Thoracic aorta (tissue), 2 donors: ENCODE measurements at regions not wholly inside any gene's neighbourhood (a gene's known extent, or its start where the extent isn't known, plus 50 kb on each side); places are given as distances from the start of the nearest gene placed in this dataset.
"Not testable (repeated sequence)": the region's sequence is repeated elsewhere in the genome, so short reads cannot be mapped to it uniquely, and the experiment has no call there.

Experiments
- ATAC-seq: fragments of 150-250 bp; one replicate; pipeline ENCODE4 v1.8.0; 2017; ENCODE audit warnings: low read depth; ENCODE audit not compliant: insufficient number of reproducible peaks, low FRiP score
- DNase-seq: peaks from one replicate; pipeline ENCODE4 v3.0.0-alpha.2; 2020; ENCODE audit warnings: low spot score
- H3K27ac ChIP-seq, 2 donors: fragments of 200-600 bp; sonication (generic); 1 replicate in 1 of 2; 2 replicates in 1 of 2; pipeline ENCODE4 v1.5.1; 2016; ENCODE audit warnings: mild to moderate bottlenecking in 2 of 2, moderate library complexity in 2 of 2
- H3K27me3 ChIP-seq: fragments of 200-600 bp; sonication (generic); replicated peaks from 2 replicates; pipeline ENCODE4 v1.6.0; 2016; ENCODE audit warnings: mild to moderate bottlenecking; ENCODE audit not compliant: insufficient read depth
- H3K36me3 ChIP-seq: fragments of 200-600 bp; sonication (generic); one replicate; pipeline ENCODE4 v1.5.1; 2016
- H3K4me1 ChIP-seq, 2 donors: fragments of 200-600 bp; sonication (generic); 1 replicate in 1 of 2; 2 replicates in 1 of 2; pipeline versions ENCODE4 v1.5.1 to v1.6.0; 2016; ENCODE audit warnings: low read depth in 2 of 2, mild to moderate bottlenecking in 1 of 2; ENCODE audit not compliant: control insufficient read depth in 1 of 2
- H3K4me3 ChIP-seq: fragments of 200-600 bp; sonication (generic); 2 replicates; pipeline ENCODE4 v1.5.1; 2016; ENCODE audit warnings: mild to moderate bottlenecking
- H3K9me3 ChIP-seq: fragments of 200-600 bp; sonication (generic); 2 replicates; pipeline ENCODE4 v1.5.1; 2016
- TF ChIP-seq, protein P1 (sequence below): fragments of 200-600 bp; sonication (generic); IDR thresholded peaks from one replicate; pipeline ENCODE4 v1.5.1; 2019; ENCODE audit warnings: antibody characterized with exemption

DNA sequence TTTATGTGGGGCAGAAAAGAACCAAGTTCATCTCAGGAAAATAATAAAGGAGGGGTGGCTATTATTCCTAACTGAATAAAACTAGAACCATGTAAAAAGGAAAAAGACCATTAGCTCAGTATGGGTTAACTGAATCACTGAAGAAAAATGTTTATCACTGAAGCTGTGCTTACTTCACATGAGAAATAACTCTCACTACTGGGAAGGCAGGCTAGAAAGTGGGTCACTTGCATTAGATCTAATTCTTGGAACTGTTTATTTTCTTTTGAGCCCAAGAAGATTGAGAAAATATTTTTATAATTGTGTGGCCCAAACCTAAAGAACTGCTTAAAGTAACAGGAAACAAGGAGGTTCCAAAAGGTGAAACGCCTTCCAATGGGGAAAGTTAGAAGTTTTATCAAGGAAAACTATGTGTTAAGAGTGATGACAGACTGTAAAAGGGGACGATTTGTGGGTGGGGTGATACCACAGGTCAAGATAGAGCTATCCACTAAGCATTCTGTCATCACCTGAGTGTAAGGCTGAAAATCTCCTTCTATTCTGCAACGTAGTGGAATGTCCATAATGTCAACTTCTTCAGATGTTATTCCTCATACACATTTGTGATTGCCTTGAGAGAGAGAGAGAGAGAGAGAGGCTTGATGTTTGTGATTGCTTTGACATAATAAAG, 1083.5 kb downstream of the PCDH7 start:
- DNase-seq: no peak
- TF ChIP-seq, protein P1, sequence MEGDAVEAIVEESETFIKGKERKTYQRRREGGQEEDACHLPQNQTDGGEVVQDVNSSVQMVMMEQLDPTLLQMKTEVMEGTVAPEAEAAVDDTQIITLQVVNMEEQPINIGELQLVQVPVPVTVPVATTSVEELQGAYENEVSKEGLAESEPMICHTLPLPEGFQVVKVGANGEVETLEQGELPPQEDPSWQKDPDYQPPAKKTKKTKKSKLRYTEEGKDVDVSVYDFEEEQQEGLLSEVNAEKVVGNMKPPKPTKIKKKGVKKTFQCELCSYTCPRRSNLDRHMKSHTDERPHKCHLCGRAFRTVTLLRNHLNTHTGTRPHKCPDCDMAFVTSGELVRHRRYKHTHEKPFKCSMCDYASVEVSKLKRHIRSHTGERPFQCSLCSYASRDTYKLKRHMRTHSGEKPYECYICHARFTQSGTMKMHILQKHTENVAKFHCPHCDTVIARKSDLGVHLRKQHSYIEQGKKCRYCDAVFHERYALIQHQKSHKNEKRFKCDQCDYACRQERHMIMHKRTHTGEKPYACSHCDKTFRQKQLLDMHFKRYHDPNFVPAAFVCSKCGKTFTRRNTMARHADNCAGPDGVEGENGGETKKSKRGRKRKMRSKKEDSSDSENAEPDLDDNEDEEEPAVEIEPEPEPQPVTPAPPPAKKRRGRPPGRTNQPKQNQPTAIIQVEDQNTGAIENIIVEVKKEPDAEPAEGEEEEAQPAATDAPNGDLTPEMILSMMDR: no peak
- H3K9me3 ChIP-seq: no peaks in the 10 kb centered on the region
- H3K27me3 ChIP-seq: no peaks in the 10 kb centered on the region
- H3K4me1 ChIP-seq: no peaks in the 10 kb centered on the region
- no peaks in the 10 kb centered on the region for H3K36me3 ChIP-seq
- no peak overlapping the region for H3K27ac ChIP-seq
- no peak for ATAC-seq
- H3K4me3 ChIP-seq: no peak overlapping the region

DNA sequence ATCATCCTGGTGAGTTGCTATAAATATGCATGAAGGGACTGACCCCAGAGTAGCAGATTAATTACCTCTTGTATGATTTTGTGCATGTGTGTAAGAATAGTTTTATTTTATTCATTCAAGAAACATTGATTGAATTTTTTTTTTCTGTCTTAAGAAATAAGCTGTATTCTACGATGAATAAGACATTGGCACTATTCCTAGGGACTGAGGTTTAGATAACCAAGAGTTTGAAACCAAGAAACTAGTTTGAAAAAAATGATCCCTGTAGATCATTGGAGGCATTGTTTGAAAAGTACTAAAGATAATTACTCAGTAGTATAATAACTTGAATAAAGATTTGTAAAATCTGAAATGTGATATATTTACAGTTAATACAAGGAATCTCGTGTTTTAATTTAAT, 1086.9 kb downstream of the PCDH7 start:
- Histone ChIP-seq H3K4me1 (no peaks in the 10 kb centered on the region), H3K27me3 (no peaks in the 10 kb centered on the region), H3K36me3 (no peaks in the 10 kb centered on the region), H3K27ac (no peak overlapping the region), H3K9me3 (no peaks in the 10 kb centered on the region), H3K4me3 (no peak overlapping the region)
- TF ChIP-seq, protein P1: no peak
- ATAC-seq: no peak
- no peak for DNase-seq

DNA sequence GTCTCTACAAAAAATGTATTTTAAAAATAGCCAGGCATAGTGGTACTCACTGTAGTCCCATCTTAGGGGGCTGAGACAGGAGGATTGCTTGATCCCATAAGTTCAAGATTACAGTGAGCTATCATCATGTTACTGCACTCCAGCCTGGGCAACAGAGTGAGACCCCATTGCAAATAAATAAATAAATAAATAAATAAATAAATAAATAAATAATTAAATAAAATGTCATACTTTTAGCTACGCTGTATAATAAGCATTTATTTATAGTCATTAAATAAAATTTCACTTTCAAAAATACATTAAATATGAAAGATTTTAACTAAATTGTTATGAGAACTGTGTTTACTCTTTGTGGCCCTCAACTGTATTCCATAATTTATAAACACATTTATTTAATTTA, 1124.2 kb downstream of the PCDH7 start:
- no peak for DNase-seq
- H3K4me1 ChIP-seq: no peaks in the 10 kb centered on the region
- TF ChIP-seq, protein P1: no peak
- no peaks in the 10 kb centered on the region for H3K27me3 ChIP-seq
- ATAC-seq: no peak
- H3K9me3 ChIP-seq: no peaks in the 10 kb centered on the region
- no peak overlapping the region for H3K4me3 ChIP-seq
- no peaks in the 10 kb centered on the region for H3K36me3 ChIP-seq
- no peak overlapping the region for H3K27ac ChIP-seq

DNA sequence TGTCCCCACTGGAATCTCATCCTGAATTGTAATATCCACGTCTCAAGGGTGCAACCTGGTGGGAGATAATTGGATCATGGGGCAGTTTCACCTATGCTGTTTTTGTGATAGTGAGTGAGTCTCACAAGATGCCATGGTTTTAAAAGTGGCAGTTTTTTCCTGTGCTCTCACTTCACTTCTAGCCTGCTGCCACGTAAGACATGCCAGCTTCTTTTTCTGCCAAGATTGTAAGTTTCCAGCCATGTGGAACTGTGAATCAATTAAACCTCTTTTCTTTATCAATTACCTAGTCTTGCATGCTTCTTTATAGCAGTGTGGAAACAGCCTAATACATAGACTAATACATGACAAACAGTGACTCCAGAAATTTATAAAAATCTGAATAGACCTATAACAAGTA, 1131.8 kb downstream of the PCDH7 start:
- no peak overlapping the region for H3K27ac ChIP-seq
- TF ChIP-seq, protein P1: no peak
- no peaks in the 10 kb centered on the region for H3K27me3 ChIP-seq
- no peak overlapping the region for H3K4me3 ChIP-seq
- H3K36me3 ChIP-seq: no peaks in the 10 kb centered on the region
- ATAC-seq (no peak), DNase-seq (no peak)
- no peaks in the 10 kb centered on the region for H3K9me3 ChIP-seq
- H3K4me1 ChIP-seq: no peaks in the 10 kb centered on the region

DNA sequence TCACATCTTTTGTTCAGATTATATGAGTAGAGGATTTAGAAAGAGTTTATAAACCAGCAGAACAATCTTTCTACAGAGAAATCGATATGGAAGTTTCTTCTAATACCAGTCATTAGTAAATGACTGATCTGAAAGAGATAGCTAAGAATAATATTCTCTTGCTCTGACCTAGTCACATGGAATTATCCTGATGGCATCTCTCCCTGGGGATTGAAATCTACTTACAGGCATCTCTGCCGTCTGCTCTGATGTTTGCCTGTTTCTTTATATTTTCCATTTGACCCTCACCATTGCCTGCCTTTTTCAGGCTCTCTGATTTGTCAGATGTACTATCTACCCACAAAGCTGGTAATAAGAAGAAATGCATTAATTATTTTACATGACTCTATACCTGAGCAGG, 1157.3 kb downstream of the PCDH7 start:
- no peak overlapping the region for H3K27ac ChIP-seq
- DNase-seq (no peak), ATAC-seq (no peak)
- TF ChIP-seq, protein P1: no peak
- H3K36me3 ChIP-seq: no peaks in the 10 kb centered on the region
- H3K27me3 ChIP-seq: no peaks in the 10 kb centered on the region
- no peaks in the 10 kb centered on the region for H3K9me3 ChIP-seq
- no peak overlapping the region for H3K4me3 ChIP-seq
- H3K4me1 ChIP-seq: no peaks in the 10 kb centered on the region

DNA sequence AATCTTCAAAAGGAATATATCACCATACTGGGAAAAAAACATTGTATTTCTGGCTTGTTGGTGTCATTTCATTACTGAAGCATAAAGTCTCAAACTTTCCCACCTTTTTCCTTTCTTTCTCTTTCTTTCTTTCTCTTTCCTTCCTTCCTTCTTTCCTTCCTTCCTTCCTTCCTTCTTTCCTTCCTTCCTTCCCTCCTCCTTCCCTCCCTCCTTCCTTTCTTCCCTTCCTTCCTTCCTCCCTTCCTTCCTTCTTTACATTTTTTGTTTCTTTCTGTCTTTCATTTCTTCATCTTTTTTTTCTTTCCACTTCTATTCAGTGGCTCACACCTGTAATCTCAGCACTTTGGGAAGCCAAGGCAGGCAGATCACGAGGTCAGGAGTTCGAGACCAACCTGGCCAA, 1160.7 kb downstream of the PCDH7 start:
- not testable (repeated sequence) for H3K27ac ChIP-seq, H3K9me3 ChIP-seq, H3K36me3 ChIP-seq, H3K4me3 ChIP-seq, H3K4me1 ChIP-seq, DNase-seq, ATAC-seq, H3K27me3 ChIP-seq
